SK-N-SH (cell line): ENCODE measurements at regions not wholly inside any gene's neighbourhood (a gene's known extent, or its start where the extent isn't known, plus 50 kb on each side); places are given as distances from the start of the nearest gene placed in this dataset.

Experiments used
- CTCF ChIA-PET: fragments of 300-600, 350-600 bp; formaldehyde crosslinking; extraction: SDS; loops from one replicate; lab custom pipeline; 2021; lab: Yijun Ruan, JAX
- POLR2A ChIA-PET: fragments of 350-600 bp; sonication (Branson Sonifier 250); formaldehyde crosslinking; extraction: SDS; loops from one replicate; lab custom pipeline; 2020; ENCODE audit warnings: antibody characterized with exemption, inconsistent platforms; lab: Yijun Ruan, JAX
- DNase-seq: peaks from one replicate; pipeline ENCODE4 v3.0.0; 2012
- H2AFZ ChIP-seq: fragments of 200-600 bp; sonication (generic); 2 replicates; pipeline ENCODE4 v1.8.1; 2016; ENCODE audit warnings: antibody characterized with exemption, mild to moderate bottlenecking, low read depth
- H3F3A ChIP-seq: fragments of 200-600 bp; sonication (generic); replicated peaks from 2 replicates; pipeline ENCODE3; 2016; ENCODE audit warnings: antibody characterized with exemption, mild to moderate bottlenecking; ENCODE audit not compliant: insufficient read depth
- H3K27ac ChIP-seq, 2 experiments: fragments of 200-500 bp in 1 of 2; fragments of 200-600 bp in 1 of 2; sonication (Bioruptor generic) in 1 of 2; sonication (generic), shearing (Covaris generic) in 1 of 2; 2 replicates each; pipeline versions ENCODE4 v1.5.1 to v1.6.1; 2014 to 2016; ENCODE audit warnings: low read depth in 2 of 2, inconsistent platforms in 1 of 2, low read length in 1 of 2, mild to moderate bottlenecking in 1 of 2, mixed read lengths in 1 of 2
- H3K27me3 ChIP-seq: fragments of 200-600 bp; sonication (generic), shearing (Covaris generic); 2 replicates; pipeline ENCODE4 v1.6.1; 2016; ENCODE audit warnings: mixed run types; ENCODE audit not compliant: insufficient read depth
- H3K36me3 ChIP-seq, 2 experiments: fragments of 200-500 bp in 1 of 2; fragments of 200-600 bp in 1 of 2; sonication (Bioruptor generic) in 1 of 2; sonication (generic) in 1 of 2; replicated peaks in 1 of 2; 2 replicates each; pipeline versions ENCODE3 to v1.5.1; 2014 to 2016; ENCODE audit warnings: low read length in 1 of 2, mild to moderate bottlenecking in 1 of 2; ENCODE audit not compliant: insufficient read depth in 2 of 2, control insufficient read depth in 1 of 2
- H3K4me1 ChIP-seq, 2 experiments: fragments of 200-500 bp in 1 of 2; fragments of 200-600 bp in 1 of 2; sonication (Bioruptor generic) in 1 of 2; sonication (generic), shearing (Covaris generic) in 1 of 2; 2 replicates each; pipeline versions ENCODE4 v1.5.1 to v1.6.1; 2014 to 2016; ENCODE audit warnings: low read depth in 1 of 2, low read length in 1 of 2, mixed run types in 1 of 2; ENCODE audit not compliant: insufficient read depth in 2 of 2, control insufficient read depth in 1 of 2
- H3K4me2 ChIP-seq: fragments of 200-600 bp; sonication (generic), shearing (Covaris generic); 2 replicates; pipeline ENCODE4 v1.6.1; 2017; ENCODE audit warnings: mixed run types
- H3K4me3 ChIP-seq, 2 experiments: fragments of 200-500 bp in 1 of 2; fragments of 200-600 bp in 1 of 2; sonication (Bioruptor generic) in 1 of 2; sonication (generic), shearing (Covaris generic) in 1 of 2; 2 replicates each; pipeline versions ENCODE4 v1.5.1 to v1.8.1; 2014 to 2016; ENCODE audit warnings: low read depth in 2 of 2, inconsistent platforms in 1 of 2, low read length in 1 of 2, mild to moderate bottlenecking in 1 of 2, mixed read lengths in 1 of 2, moderate library complexity in 1 of 2
- H3K79me2 ChIP-seq: fragments of 200-600 bp; sonication (generic); 2 replicates; pipeline ENCODE4 v1.8.1; 2017; ENCODE audit warnings: mild to moderate bottlenecking; ENCODE audit not compliant: insufficient read depth
- H3K9ac ChIP-seq: fragments of 200-600 bp; sonication (generic); 2 replicates; pipeline ENCODE4 v1.6.1; 2017; ENCODE audit warnings: mixed run types
- H3K9me2 ChIP-seq: fragments of 200-600 bp; sonication (generic); 2 replicates; pipeline ENCODE4 v1.6.1; 2017; ENCODE audit warnings: mixed run types
- H3K9me3 ChIP-seq: fragments of 200-600 bp; sonication (generic); 2 replicates; pipeline ENCODE4 v1.6.1; 2017; ENCODE audit warnings: mixed run types, mild to moderate bottlenecking, moderate library complexity
- H4K20me1 ChIP-seq: fragments of 200-600 bp; sonication (generic); 2 replicates; pipeline ENCODE4 v1.6.1; 2017; ENCODE audit warnings: mild to moderate bottlenecking, mixed run types; ENCODE audit not compliant: insufficient read depth
- CHD2 ChIP-seq: fragments of 150-350 bp; IDR thresholded peaks from 2 replicates; pipeline ENCODE4 v1.6.1; 2018; ENCODE audit warnings: low read length; ENCODE audit not compliant: partially characterized antibody
- ELF1 ChIP-seq: IDR thresholded peaks from 2 replicates; pipeline ENCODE4 v1.4.0; 2012
- EP300 ChIP-seq, 2 experiments: IDR thresholded peaks; 2 replicates each; pipeline versions ENCODE4 v1.4.0 to v1.6.1; 2012; ENCODE audit warnings: borderline replicate concordance in 1 of 2, low read depth in 1 of 2, low read length in 1 of 2
- EZH2phosphoT487 ChIP-seq: fragments of 200-600 bp; sonication (generic); IDR thresholded peaks from 2 replicates; pipeline ENCODE4 v1.6.1; 2017; ENCODE audit warnings: low read depth, mixed run types, mild to moderate bottlenecking, antibody characterized with exemption, moderate library complexity, borderline replicate concordance
- GABPA ChIP-seq: IDR thresholded peaks from 2 replicates; pipeline ENCODE4 v1.4.0; 2012; ENCODE audit warnings: low read depth, mild to moderate bottlenecking
- GATA2 ChIP-seq: sonication (generic); formaldehyde crosslinking; IDR thresholded peaks from 2 replicates; pipeline ENCODE4 v1.5.0; 2020; ENCODE audit warnings: mild to moderate bottlenecking, missing genetic modification reagents
- MAX ChIP-seq: IDR thresholded peaks from 2 replicates; pipeline ENCODE4 v1.4.0; 2012; ENCODE audit warnings: low read depth
- POLR2AphosphoS5 ChIP-seq: IDR thresholded peaks from 2 replicates; pipeline ENCODE4 v1.6.1; 2012; ENCODE audit warnings: low read depth, low read length
- RAD21 ChIP-seq: IDR thresholded peaks from 2 replicates; pipeline ENCODE4 v1.6.1; 2012; ENCODE audit warnings: mild to moderate bottlenecking, low read length
- RCOR1 ChIP-seq: fragments of 150-350 bp; IDR thresholded peaks from 2 replicates; pipeline ENCODE4 v1.6.1; 2017; ENCODE audit warnings: antibody characterized with exemption, low read length
- REST ChIP-seq: IDR thresholded peaks from 2 replicates; pipeline ENCODE4 v1.6.1; 2012; ENCODE audit warnings: mild to moderate bottlenecking, low read depth, low read length, moderate library complexity
- RFX5 ChIP-seq: IDR thresholded peaks from 2 replicates; pipeline ENCODE4 v1.6.1; 2012; ENCODE audit warnings: mild to moderate bottlenecking, improper control_type of control experiment, low read length
- SIN3A ChIP-seq: IDR thresholded peaks from 2 replicates; pipeline ENCODE4 v1.6.1; 2012; ENCODE audit warnings: low read depth, mild to moderate bottlenecking, low read length, moderate library complexity, borderline replicate concordance
- TCF12 ChIP-seq: IDR thresholded peaks from 2 replicates; pipeline ENCODE4 v1.4.0; 2012
- TEAD4 ChIP-seq: IDR thresholded peaks from 2 replicates; pipeline ENCODE4 v1.4.0; 2012; ENCODE audit warnings: mild to moderate bottlenecking, borderline replicate concordance; ENCODE audit not compliant: insufficient read depth
- USF1 ChIP-seq: IDR thresholded peaks from 2 replicates; pipeline ENCODE4 v1.4.0; 2012; ENCODE audit warnings: low read depth, borderline replicate concordance
- YY1 ChIP-seq: IDR thresholded peaks from 2 replicates; pipeline ENCODE4 v1.4.0; 2012; ENCODE audit warnings: low read depth, mild to moderate bottlenecking
- WGBS: methylation state at CpG from one replicate; pipeline ENCODE4 v1.1.6; 2017; ENCODE audit warnings: low lambda C conversion rate; 5-methylcytosine and 5-hydroxymethylcytosine counted together

- H3K9me2 ChIP-seq: no peaks in the 10 kb centered on the region
- no peak for TF ChIP-seq EZH2phosphoT487
- no peak for TF ChIP-seq ELF1
- no peak for TF ChIP-seq MAX
- no peak for TF ChIP-seq EP300 (IDR thresholded peaks at IDR 0.05; ENCODE audit: borderline replicate concordance in 1 of 2, low read depth in 1 of 2, low read length in 1 of 2)
- TF ChIP-seq POLR2AphosphoS5: no peak
- TF ChIP-seq RAD21: no peak
- TF ChIP-seq TCF12: no peak
- no peak for TF ChIP-seq SIN3A
- TF ChIP-seq YY1: no peak
- TF ChIP-seq RFX5: no peak
- no peak for TF ChIP-seq RCOR1
- TF ChIP-seq GABPA: no peak
- TF ChIP-seq TEAD4: no peak
- no peak for TF ChIP-seq USF1
- no peak for TF ChIP-seq GATA2 (CRISPR knock-in tag)
- no peak for TF ChIP-seq CHD2
- TF ChIP-seq REST: no peak
- H3K79me2 ChIP-seq: no peaks in the 10 kb centered on the region
- H3K4me2 ChIP-seq: no peak overlapping the region
- H3K27ac ChIP-seq: no peak overlapping the region
- no peaks in the 10 kb centered on the region for H3F3A ChIP-seq
- no peaks in the 10 kb centered on the region for H3K36me3 ChIP-seq
- no peaks in the 10 kb centered on the region for H3K9me3 ChIP-seq
- WGBS: 76% methylated on average over 12 of the region's 13 CpGs
- DNase-seq: no peak
- POLR2A ChIA-PET: no interaction called here
- H3K9ac ChIP-seq: no peak overlapping the region
- no peaks in the 10 kb centered on the region; a peak in 1 of 4 replicates for H3K4me1 ChIP-seq
- no peaks in the 10 kb centered on the region for H4K20me1 ChIP-seq
- H2AFZ ChIP-seq: no peak overlapping the region
- CTCF ChIA-PET: interaction anchor here (0.7 kb wide), 1 partner anchor 25 kb away, joined by 3 read pairs; no protein-coding TSS in a partner anchor
- no peaks in the 10 kb centered on the region for H3K27me3 ChIP-seq
- H3K4me3 ChIP-seq: no peak overlapping the region
These were observed 97.2 kb upstream of the SFSWAP start for GRCh38 chr12:131613678-131614077.
